NCI-H1694 treated with DMSO at 0.1 percent for 48 hours (cell line): ENCODE measurements at regions not wholly inside any gene's neighbourhood (a gene's known extent, or its start where the extent isn't known, plus 50 kb on each side); places are given as distances from the start of the nearest gene placed in this dataset.

Experiments used
- DNase-seq: peaks from one replicate; lab custom pipeline; 2025; lab: John Stamatoyannopoulos, UW

DNA sequence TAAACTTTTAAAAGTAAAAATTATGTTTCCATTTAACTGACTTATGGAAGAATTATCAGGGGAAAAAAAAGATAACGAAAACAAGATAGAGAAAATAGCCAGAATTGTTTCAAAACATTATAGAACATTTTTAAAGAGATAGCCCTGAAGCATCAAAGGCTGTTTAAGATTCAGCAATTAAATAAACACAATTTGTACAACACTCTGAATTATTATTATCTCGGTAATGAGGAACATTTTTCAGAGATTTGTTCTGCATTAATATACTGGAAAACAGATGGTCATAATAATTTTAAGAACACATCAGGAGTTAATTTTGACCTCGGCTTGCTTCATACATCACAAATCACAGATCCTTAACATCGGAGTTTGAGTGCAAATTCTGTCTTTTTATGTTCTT is 643.8 kb downstream of the SORCS1 start:
- DNase-seq, result no peak

DNA sequence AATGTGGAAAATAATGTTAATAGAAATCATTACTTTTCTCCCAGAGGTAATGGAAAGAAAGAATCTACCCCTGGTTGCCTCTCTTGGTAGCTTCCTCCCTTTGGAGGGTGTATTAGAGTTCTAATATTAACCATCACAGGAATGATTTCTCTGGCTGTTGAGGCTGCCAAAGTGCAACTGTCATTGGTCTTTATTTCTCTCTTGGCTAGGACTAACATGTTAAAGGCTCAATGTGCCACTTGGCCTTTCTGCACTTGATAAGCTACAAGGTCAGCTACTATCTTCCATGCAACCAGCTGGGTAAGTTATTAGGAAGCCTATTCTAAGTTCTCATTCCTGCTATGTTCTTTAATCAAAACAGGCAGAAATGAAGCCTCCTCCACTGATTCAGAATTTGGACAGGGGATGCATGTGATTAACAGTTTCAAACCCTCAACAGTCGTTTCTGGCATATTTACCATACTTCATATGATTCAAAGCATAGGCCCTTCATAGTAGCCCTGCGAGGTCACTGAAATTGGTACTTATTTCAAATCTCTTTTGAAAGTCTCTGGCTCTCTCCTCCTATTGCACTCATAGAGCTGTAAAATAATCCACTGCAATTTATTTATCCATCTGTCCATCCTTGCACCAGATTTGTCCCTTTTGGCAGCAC is 645.0 kb downstream of the SORCS1 start:
- no peak for DNase-seq

DNA sequence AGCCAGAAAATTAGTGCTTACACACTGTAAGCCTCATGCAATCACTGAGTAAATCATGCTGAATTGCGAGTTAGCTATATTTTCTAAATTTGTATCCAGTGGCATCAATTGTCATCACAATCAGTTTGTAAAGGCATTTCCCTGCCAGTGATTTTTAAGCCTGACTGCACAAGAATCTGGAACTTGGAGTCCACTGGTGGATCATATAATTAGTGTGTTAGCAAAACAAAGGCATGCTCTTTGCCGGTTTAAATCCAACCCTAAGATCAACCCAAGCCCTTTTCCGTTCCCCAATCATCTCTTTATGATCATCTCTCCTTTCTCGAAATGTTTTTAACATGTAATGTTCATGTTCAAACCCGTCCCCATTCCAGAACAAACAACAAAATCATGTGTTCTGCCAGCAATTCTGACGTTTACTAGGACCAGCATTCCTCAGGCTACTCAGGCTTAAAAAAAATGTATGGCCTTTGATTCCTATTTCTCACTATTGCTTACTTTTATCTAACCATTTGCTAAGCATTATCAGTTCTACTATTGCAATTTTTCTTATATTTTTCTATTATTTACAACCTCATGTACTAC is 649.2 kb downstream of the SORCS1 start:
- no peak for DNase-seq

DNA sequence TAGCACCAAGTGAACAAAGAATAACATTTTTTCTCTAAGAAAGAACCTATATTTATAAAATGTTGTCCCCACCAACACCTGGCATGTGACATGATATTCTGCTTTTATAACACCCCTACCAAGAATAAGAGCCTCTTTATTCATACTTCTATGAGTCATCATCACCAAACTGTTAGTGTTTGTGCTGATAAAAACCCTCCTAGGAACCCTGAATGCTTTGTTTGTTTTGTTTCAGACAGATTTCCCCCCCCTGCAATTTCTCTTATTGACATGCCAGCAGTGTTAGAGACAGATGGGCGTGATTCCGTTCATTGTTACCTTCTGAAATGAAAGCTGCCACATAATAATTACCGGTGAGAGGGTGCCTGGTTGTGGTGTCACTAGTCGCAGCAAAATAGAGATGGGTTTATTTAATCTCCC is 651.1 kb downstream of the SORCS1 start:
- DNase-seq, result no peak

GRCh38 chr10:106511917-106512316 is 652.6 kb downstream of the SORCS1 start:
- no peak for DNase-seq

DNA sequence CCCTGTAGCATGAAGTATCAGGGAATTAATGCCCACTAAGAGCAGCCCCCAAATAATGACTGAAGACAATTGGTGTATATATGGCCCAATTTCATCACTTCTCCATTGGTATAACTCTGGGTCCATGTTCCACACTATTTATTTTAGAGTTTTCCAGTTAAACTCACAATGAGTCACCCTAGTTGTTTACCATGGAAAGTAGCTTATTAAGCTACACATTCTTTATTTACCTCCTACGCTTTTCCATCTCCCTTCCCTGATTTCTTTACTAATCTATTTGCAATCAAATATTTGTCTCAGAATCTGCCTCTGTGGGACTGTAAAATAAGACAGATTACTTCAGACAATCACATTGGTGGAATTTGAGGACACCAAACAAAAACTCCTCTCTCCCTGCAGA is 655.6 kb downstream of the SORCS1 start:
- DNase-seq, result no peak

- no peak for DNase-seq
Measured at GRCh38 chr10:106506526-106507283, 657.8 kb downstream of the SORCS1 start.

DNA sequence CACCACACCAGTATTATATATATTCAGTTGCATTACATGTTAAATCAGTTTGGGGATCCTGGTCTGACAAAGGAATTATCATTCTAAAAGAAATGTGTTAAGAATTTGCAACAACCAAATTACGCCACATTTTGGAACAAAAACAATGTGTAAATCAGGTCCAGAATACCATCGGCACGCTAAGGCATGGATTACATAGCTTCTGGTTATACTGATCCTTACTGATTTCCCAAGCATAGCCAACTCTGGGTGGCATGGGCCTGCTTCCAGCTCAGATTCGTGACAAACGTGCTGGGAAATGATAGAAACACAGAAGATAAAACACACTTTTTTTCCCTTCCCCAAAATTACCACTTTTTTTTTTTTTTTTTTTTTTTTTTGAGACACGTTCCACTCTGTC is 660.0 kb downstream of the SORCS1 start:
- DNase-seq, result no peak

DNA sequence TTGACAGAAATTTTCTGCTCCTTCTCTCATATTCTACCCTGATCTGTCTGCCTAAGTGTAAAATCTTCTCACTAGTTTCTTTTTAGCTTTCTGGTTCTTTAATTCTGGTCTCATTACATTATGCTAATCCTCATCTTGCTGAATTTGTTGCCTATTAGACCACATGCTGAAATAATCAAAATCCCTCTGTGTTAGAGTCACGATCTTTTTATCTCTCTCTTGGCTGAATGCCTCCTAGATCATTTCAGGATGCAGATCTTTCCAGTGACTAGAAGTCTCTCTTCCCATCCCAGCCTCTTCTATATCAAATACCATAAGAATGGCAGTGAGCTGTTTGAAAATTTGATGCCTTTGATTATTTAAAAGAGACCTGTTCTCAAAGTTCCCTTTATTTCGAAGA is 661.9 kb downstream of the SORCS1 start:
- DNase-seq, result no peak

GRCh38 chr10:106500925-106501525 is 663.5 kb downstream of the SORCS1 start:
- no peak for DNase-seq

- DNase-seq, result no peak
Measured at GRCh38 chr10:106500041-106500924, 664.2 kb downstream of the SORCS1 start.

DNA sequence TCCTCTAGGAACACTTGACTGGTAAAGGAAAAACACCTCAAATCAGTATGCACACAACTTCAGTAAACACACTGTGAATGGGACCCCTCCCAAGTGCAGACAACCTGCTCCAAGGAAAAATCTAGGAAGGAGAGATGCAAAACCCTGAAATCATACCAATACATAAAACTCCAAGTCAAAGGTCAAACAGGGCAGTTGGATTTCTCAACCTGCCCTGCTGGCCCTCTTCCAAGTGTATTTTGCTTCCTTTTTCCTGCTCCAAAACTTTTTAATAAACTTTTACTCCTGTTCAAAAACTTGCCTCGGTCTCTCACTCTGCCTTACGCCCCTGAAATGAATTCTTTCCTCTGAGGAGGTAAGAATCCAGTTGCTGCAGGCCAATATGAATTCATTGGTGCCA is 665.1 kb downstream of the SORCS1 start:
- no peak for DNase-seq

DNA sequence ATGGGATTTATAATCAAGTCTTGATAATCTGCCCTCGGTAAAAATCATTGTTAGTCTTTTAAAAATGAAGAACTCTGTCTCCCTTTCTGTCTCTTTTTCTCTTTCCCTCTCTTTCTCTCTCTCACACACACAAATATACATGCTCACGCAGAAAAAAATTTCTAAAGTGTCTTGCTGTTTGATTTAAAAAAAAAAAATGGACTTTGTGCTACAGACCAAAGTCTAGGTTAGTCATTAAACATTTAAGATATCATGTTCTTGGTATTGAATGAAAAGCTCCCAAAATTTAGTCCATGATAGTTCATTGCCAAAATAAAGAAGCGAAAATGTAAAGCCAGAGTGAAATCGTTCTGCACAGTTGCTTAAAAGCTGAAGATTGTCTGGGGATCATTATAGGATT is 665.8 kb downstream of the SORCS1 start:
- no peak for DNase-seq

DNA sequence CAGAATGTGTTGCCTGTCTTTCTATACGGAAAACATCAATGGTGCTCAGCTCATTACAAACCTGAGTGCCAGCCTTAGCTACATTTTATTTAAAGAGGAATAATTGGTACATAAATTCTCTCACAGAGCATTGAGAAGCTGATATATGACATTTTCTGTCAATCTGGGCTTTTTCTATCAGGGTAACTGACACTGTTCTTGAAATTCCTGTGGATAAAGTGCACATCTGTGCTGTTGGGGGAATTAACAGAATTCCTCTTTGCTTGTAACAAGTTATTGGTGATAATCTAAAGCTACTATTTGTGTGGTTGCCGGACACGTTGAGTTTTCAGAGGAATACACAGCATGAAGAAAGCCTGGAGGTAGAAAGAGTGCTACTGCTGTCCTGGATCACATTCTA is 668.6 kb downstream of the SORCS1 start:
- DNase-seq, result no peak

- no peak for DNase-seq
Measured at GRCh38 chr10:106493751-106494150, 670.8 kb downstream of the SORCS1 start.

GRCh38 chr10:106493226-106493625 is 671.3 kb downstream of the SORCS1 start:
- DNase-seq, result no peak

DNA sequence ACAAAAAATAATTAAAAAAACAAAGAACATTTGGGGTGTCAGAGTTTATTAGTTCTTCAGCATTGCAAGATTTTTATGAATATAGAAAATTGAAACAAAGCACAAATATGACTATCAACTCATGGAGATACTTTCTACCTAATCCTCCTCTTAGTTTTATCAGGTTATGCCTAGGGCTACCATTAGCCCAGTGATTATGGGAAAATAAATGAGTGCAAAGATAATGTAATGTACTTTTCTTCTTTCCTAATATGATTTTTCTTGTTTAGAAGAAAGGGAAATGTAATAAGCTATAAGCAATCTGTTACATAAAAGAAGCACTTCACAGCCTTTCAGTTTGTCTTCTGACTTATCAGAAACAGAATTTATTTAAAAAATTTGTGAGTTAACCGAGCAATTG is 676.8 kb downstream of the SORCS1 start:
- DNase-seq, result no peak

DNA sequence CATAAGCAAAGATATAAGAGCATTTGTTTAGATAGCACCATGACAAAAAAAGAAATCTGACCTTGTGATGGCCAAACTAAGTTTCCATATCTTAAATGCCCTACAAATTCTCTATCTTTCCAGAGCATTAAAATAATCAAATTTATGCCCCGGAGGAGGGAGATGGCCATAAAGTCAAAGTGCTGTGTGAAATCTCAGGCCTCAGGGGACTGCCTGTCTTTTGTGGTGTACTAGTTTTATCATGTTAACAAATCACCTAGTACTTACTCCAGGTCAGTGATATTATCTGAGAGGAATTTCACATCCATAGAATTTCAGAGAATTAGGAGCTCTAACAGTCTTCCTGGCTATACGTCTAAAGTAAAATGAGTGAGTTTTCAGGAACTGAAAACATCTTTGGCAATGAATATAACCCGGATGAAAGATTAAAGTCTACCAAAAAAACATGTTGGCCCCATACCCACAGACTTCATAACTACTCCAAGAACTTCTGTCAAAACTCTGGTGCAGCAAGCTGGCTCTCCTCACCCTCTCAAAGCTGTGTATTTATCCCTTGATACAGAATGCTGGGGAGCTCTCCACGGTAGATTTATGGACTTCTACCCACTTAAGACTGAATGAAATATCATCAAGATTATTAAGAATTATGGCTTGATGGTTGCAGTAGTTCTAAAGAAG is 682.8 kb downstream of the SORCS1 start:
- DNase-seq, result no peak

DNA sequence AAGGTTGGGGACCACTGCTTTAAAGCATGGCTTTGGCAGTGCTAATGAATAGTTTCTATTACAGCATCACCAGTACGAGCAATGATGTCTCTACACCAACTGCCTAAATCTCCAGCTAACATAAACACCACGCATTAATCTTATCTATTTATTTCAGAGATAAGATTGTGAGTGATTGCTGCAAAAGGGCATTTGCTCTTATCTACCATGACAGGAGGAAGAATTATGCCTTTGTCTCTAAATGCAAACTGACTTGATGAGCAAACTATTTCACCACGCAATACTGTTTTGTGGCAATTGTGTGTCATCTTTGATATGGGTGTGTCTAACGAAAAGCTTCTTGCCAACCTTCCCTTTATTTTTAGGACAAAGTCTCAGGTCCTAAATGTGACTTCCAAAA is 684.9 kb downstream of the SORCS1 start:
- DNase-seq, result no peak

DNA sequence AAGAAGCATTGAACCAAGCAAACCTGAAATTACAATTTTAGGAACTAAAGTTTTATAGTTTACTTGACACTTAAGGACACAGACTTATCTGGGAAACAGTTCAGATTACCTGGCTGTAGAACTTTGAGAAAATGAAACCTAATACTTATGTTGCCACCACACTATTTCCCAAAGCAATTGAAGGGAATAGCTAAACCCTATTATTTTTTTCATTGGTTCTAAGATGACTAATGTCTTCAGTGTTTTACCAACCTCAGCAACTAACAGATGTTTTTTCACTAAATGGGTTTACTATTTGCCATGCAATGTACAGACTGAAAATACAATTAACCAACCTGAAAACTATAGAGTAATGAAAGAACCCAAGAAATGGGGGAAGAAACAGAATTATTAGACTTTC is 689.6 kb downstream of the SORCS1 start:
- no peak for DNase-seq

- DNase-seq, result no peak
Measured at GRCh38 chr10:106473129-106473685, 691.3 kb downstream of the SORCS1 start.
